ENCODE measurements at regions not wholly inside any gene's neighbourhood (a gene's known extent, or its start where the extent isn't known, plus 50 kb on each side); places are given as distances from the start of the nearest gene placed in this dataset.

DNA sequence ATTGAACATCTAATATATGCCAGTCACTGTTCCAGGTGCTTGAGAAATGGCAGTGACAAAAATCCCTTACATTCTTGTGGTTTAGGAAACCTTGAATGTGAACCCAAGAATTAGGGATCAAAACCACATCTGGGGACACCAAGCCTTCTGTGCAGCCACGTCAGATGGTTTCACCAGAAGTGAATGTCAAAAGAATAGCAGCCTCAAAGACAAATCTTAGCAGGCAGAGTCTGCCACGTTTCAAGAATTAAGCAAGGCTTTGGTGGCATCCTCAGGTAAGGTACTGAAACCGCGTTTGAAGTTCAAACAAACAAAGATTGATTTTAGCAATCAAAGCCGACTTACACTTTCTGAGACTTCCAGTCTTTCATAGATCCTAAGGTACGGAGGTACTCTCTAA lies 225.5 kb upstream of the GNAI1 start:
- intact Hi-C loops (cut with micrococcal nuclease; ENCODE audit: unreplicated experiment), result no loop called here
- Histone ChIP-seq H3K9me3 (replicated peaks; ENCODE audit: control insufficient read depth, insufficient read depth, low read length) (no peaks in the 10 kb centered on the region), H3K4me2 (ENCODE audit: control insufficient read depth, insufficient read depth) (no peak overlapping the region), H3K27ac (ENCODE audit: control insufficient read depth, insufficient read depth) (no peak overlapping the region), H4K20me1 (ENCODE audit: control insufficient read depth, insufficient read depth) (no peaks in the 10 kb centered on the region), H2AFZ (ENCODE audit: control insufficient read depth, low read depth, low read length) (no peak overlapping the region), H3K27me3 (replicated peaks in 1 of 2; ENCODE audit: control insufficient read depth in 2 of 2, insufficient read depth in 2 of 2, low read length in 1 of 2) (no peaks in the 10 kb centered on the region), H3K4me3 (no peak overlapping the region), H3K36me3 (ENCODE audit: control insufficient read depth in 2 of 2, insufficient read depth in 2 of 2, low read length in 1 of 2) (no peaks in the 10 kb centered on the region), H3K79me2 (ENCODE audit: control insufficient read depth, insufficient read depth, low read length) (no peaks in the 10 kb centered on the region), H3K4me1 (ENCODE audit: control insufficient read depth, insufficient read depth, low read length) (no peaks in the 10 kb centered on the region), H3K9ac (ENCODE audit: control insufficient read depth, insufficient read depth, low read length) (no peak overlapping the region)
- no peak for DNase-seq (ENCODE audit: low read depth, low spot score)
- ChIA-PET SMC1A (ENCODE audit: uncharacterized antibody, unreplicated experiment) (no interaction called here), CTCF (no interaction called here), POLR2A (no interaction called here), RAD21 (ENCODE audit: unreplicated experiment) (no interaction called here)
- in situ Hi-C loops (cut with MboI), result no loop called here
- ATAC-seq, result no peak
- TF ChIP-seq, protein P1, sequence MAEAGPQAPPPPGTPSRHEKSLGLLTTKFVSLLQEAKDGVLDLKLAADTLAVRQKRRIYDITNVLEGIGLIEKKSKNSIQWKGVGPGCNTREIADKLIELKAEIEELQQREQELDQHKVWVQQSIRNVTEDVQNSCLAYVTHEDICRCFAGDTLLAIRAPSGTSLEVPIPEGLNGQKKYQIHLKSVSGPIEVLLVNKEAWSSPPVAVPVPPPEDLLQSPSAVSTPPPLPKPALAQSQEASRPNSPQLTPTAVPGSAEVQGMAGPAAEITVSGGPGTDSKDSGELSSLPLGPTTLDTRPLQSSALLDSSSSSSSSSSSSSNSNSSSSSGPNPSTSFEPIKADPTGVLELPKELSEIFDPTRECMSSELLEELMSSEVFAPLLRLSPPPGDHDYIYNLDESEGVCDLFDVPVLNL (IDR thresholded peaks at IDR 0.05; ENCODE audit: low read depth, low read length), result no peak
- TF ChIP-seq ZNF622 (IDR thresholded peaks at IDR 0.05), result no peak
- TF ChIP-seq KDM1A (IDR thresholded peaks at IDR 0.05; ENCODE audit: borderline replicate concordance), result no peak
- TF ChIP-seq, protein P2, sequence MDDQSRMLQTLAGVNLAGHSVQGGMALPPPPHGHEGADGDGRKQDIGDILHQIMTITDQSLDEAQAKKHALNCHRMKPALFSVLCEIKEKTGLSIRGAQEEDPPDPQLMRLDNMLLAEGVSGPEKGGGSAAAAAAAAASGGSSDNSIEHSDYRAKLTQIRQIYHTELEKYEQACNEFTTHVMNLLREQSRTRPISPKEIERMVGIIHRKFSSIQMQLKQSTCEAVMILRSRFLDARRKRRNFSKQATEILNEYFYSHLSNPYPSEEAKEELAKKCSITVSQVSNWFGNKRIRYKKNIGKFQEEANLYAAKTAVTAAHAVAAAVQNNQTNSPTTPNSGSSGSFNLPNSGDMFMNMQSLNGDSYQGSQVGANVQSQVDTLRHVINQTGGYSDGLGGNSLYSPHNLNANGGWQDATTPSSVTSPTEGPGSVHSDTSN (IDR thresholded peaks at IDR 0.05; ENCODE audit: insufficient replicate concordance, low read depth, low read length), result no peak
- no peak for TF ChIP-seq CBX3 (IDR thresholded peaks at IDR 0.05; ENCODE audit: borderline replicate concordance, low read depth)
- TF ChIP-seq ZNF217 (IDR thresholded peaks at IDR 0.05), result no peak
- TF ChIP-seq POLR2A (IDR thresholded peaks at IDR 0.05; ENCODE audit: low read depth, low read length), result no peak
- TF ChIP-seq EGR1 (IDR thresholded peaks at IDR 0.05; ENCODE audit: borderline replicate concordance in 1 of 2, low read depth in 2 of 2, low read length in 2 of 2), result no peak
- TF ChIP-seq HDGF (IDR thresholded peaks at IDR 0.05), result no peak
- TF ChIP-seq SIX5 (IDR thresholded peaks at IDR 0.05; ENCODE audit: low read depth, low read length, severe bottlenecking), result no peak
- TF ChIP-seq MEF2B (IDR thresholded peaks at IDR 0.05; ENCODE audit: partially characterized antibody, poor library complexity, severe bottlenecking), result no peak
- no peak for TF ChIP-seq USF1 (IDR thresholded peaks at IDR 0.05; ENCODE audit: borderline replicate concordance, extremely low read length, insufficient read depth, low read depth, low read length)
- no peak for TF ChIP-seq BACH1 (IDR thresholded peaks at IDR 0.05; ENCODE audit: borderline replicate concordance)
- no peak for TF ChIP-seq FOXM1 (IDR thresholded peaks at IDR 0.05; ENCODE audit: low read depth, low read length)
- no peak for TF ChIP-seq GATAD2B (conservative IDR thresholded peaks at IDR 0.05; ENCODE audit: low read depth)
- TF ChIP-seq RAD21 (IDR thresholded peaks at IDR 0.05; ENCODE audit: insufficient read depth, low read depth, low read length), result no peak
- TF ChIP-seq RFX5 (IDR thresholded peaks at IDR 0.05; ENCODE audit: low read depth, low read length), result no peak
- TF ChIP-seq SUZ12 (IDR thresholded peaks at IDR 0.05; ENCODE audit: unreplicated experiment), result no peak
- TF ChIP-seq ZNF384 (IDR thresholded peaks at IDR 0.05; ENCODE audit: borderline replicate concordance, low read depth, low read length), result no peak
- no TSS peak for BruUV-seq (replicated peaks)
- 27% methylated on average over 6 of the region's 6 CpGs for WGBS (ENCODE audit: insufficient coverage, insufficient replicate concordance, low lambda C conversion rate, missing lambda C conversion rate)
- FAIRE-seq, result no peak
